Adrenal gland (tissue), 5 donors: ENCODE measurements at regions not wholly inside any gene's neighbourhood (a gene's known extent, or its start where the extent isn't known, plus 50 kb on each side); places are given as distances from the start of the nearest gene placed in this dataset.

Source experiments
- CTCF ChIP-seq, 6 experiments: fragments of 450-650 bp in 4 of 6; fragments of 200-600 bp in 2 of 6; sonication (generic) in 1 of 6; IDR thresholded peaks; 1 replicate in 5 of 6; 2 replicates in 1 of 6; pipeline versions ENCODE4 v1.5.1 to v1.8.0; 2016 to 2021; ENCODE audit warnings: antibody characterized with exemption in 6 of 6, mild to moderate bottlenecking in 2 of 6, moderate library complexity in 1 of 6
- POLR2A ChIP-seq, 2 donors: fragments of 450-650 bp; IDR thresholded peaks; one replicate each; pipeline ENCODE4 v1.6.1; 2017; ENCODE audit warnings: antibody characterized with exemption in 2 of 2, mild to moderate bottlenecking in 2 of 2, moderate library complexity in 1 of 2
- donor health status: DM: no; HTN: no; CAD: no.

- TF ChIP-seq POLR2A (IDR thresholded peaks at IDR 0.05) (no peak), CTCF (IDR thresholded peaks at IDR 0.05) (no peak)
These were observed 171.3 kb downstream of the CDH19 start for GRCh38 chr18:66432636-66433035.
